ENCODE measurements at regions not wholly inside any gene's neighbourhood (a gene's known extent, or its start where the extent isn't known, plus 50 kb on each side); places are given as distances from the start of the nearest gene placed in this dataset.

- no peaks in the 10 kb centered on the region for H4K20me1 ChIP-seq (ENCODE audit: insufficient read depth)
- peak overlapping the region; percentile 58 for H3K4me2 ChIP-seq (ENCODE audit: unreplicated experiment)
- no peaks in the 10 kb centered on the region for H3K27me3 ChIP-seq (replicated peaks; ENCODE audit: insufficient read depth)
- H3K9ac ChIP-seq, result no peak overlapping the region
- peaks cover 31% of the 10 kb centered on the region for H3F3A ChIP-seq (ENCODE audit: insufficient read depth)
- in situ Hi-C loops (cut with MboI), result no loop called here
- H3K4me3 ChIP-seq, result no peak overlapping the region
- H3K36me3 ChIP-seq (ENCODE audit: low read depth), result no peaks in the 10 kb centered on the region
- H2AFZ ChIP-seq, result no peak overlapping the region
- no peaks in the 10 kb centered on the region for H3K9me3 ChIP-seq (ENCODE audit: low read depth)
- peak overlapping the region; percentile 31 for H3K27ac ChIP-seq
- H3K79me2 ChIP-seq (ENCODE audit: insufficient read depth), result no peaks in the 10 kb centered on the region
- no peak for TF ChIP-seq EZH2phosphoT487 (IDR thresholded peaks at IDR 0.05; ENCODE audit: insufficient read depth, low read depth)
- no peak for TF ChIP-seq EZH2 (IDR thresholded peaks at IDR 0.05; ENCODE audit: insufficient read depth, poor library complexity, severe bottlenecking)
- H3K4me1 ChIP-seq (ENCODE audit: insufficient read depth), result peaks cover 58% of the 10 kb centered on the region
- H3K9me2 ChIP-seq (ENCODE audit: insufficient read depth), result no peaks in the 10 kb centered on the region
- peak; percentile 81 for DNase-seq
These were observed 950.1 kb downstream of the FAT4 start for GRCh38 chr4:126264839-126265238.

GRCh38 chr4:126265888-126266287, 951.1 kb downstream of the FAT4 start:
- TF ChIP-seq EZH2phosphoT487 (IDR thresholded peaks at IDR 0.05; ENCODE audit: insufficient read depth, low read depth) (no peak), EZH2 (IDR thresholded peaks at IDR 0.05; ENCODE audit: insufficient read depth, poor library complexity, severe bottlenecking) (no peak)
- H4K20me1 ChIP-seq (ENCODE audit: insufficient read depth), result no peaks in the 10 kb centered on the region
- no peak overlapping the region for H3K4me3 ChIP-seq
- H3K36me3 ChIP-seq (ENCODE audit: low read depth), result no peaks in the 10 kb centered on the region
- no peaks in the 10 kb centered on the region for H3K79me2 ChIP-seq (ENCODE audit: insufficient read depth)
- in situ Hi-C loops (cut with MboI), result no loop called here
- H3K9me2 ChIP-seq (ENCODE audit: insufficient read depth), result no peaks in the 10 kb centered on the region
- no peak overlapping the region for H3K9ac ChIP-seq
- H3F3A ChIP-seq (ENCODE audit: insufficient read depth), result peaks cover 31% of the 10 kb centered on the region
- peaks cover 58% of the 10 kb centered on the region for H3K4me1 ChIP-seq (ENCODE audit: insufficient read depth)
- H3K27me3 ChIP-seq (replicated peaks; ENCODE audit: insufficient read depth), result no peaks in the 10 kb centered on the region
- peak; percentile 65 for DNase-seq
- peak overlapping the region; percentile 31; the same call in 1 of the 2 replicates for H3K27ac ChIP-seq
- H2AFZ ChIP-seq, result no peak overlapping the region
- H3K4me2 ChIP-seq (ENCODE audit: unreplicated experiment), result peak overlapping the region; percentile 58
- no peaks in the 10 kb centered on the region for H3K9me3 ChIP-seq (ENCODE audit: low read depth)

DNA sequence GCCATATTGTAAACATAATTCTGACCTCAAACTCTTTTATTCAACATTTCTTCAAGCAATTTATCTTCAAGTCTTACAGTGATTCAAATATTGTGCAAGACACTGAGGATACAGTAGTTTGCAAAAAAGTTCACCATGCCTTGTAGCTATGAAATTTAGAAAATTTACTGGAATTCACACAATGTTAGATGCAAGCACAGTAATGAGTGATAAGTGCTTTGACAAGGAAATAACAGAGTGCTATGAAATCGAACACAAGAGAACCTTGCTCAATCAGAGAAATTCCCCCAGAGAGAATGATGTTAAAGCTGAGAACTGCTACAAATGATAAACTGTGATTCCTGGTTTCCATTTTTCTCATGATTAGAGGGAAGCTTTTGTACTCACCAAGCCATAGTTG, 952.9 kb downstream of the FAT4 start:
- WGBS, 2 experiments (ENCODE audit: low coverage in 1 of 2, low lambda C conversion rate in 2 of 2, missing lambda C conversion rate in 2 of 2), result 0 to 3% methylated on average over 1 of the region's 1 CpG
- no peak for TF ChIP-seq EZH2phosphoT487 (IDR thresholded peaks at IDR 0.05; ENCODE audit: insufficient read depth, low read depth)
- no peak for TF ChIP-seq EZH2 (IDR thresholded peaks at IDR 0.05; ENCODE audit: insufficient read depth, poor library complexity, severe bottlenecking)
- peaks cover 31% of the 10 kb centered on the region for H3F3A ChIP-seq (ENCODE audit: insufficient read depth)
- no peak overlapping the region for H2AFZ ChIP-seq
- peak; percentile 61 for DNase-seq
- peaks cover 51% of the 10 kb centered on the region for H3K4me1 ChIP-seq (ENCODE audit: insufficient read depth)
- in situ Hi-C loops (cut with MboI), result no loop called here
- H3K4me2 ChIP-seq (ENCODE audit: unreplicated experiment), result peak overlapping the region; percentile 51
- peak overlapping the region; percentile 34; the same call in 1 of the 2 replicates for H3K9ac ChIP-seq
- no peaks in the 10 kb centered on the region for H3K27me3 ChIP-seq (replicated peaks; ENCODE audit: insufficient read depth)
- H3K36me3 ChIP-seq (ENCODE audit: low read depth), result no peaks in the 10 kb centered on the region
- no peaks in the 10 kb centered on the region for H3K79me2 ChIP-seq (ENCODE audit: insufficient read depth)
- no peaks in the 10 kb centered on the region for H3K9me2 ChIP-seq (ENCODE audit: insufficient read depth)
- H4K20me1 ChIP-seq (ENCODE audit: insufficient read depth), result no peaks in the 10 kb centered on the region
- H3K4me3 ChIP-seq, result no peak overlapping the region
- H3K27ac ChIP-seq, result peak overlapping the region; percentile 74
- H3K9me3 ChIP-seq (ENCODE audit: low read depth), result no peaks in the 10 kb centered on the region

- in situ Hi-C loops (cut with MboI), result no loop called here
- Histone ChIP-seq H3F3A (ENCODE audit: insufficient read depth) (peaks cover 31% of the 10 kb centered on the region), H3K4me2 (ENCODE audit: unreplicated experiment) (peak overlapping the region; percentile 51), H3K9me2 (ENCODE audit: insufficient read depth) (no peaks in the 10 kb centered on the region), H4K20me1 (ENCODE audit: insufficient read depth) (no peaks in the 10 kb centered on the region), H3K79me2 (ENCODE audit: insufficient read depth) (no peaks in the 10 kb centered on the region), H3K9me3 (ENCODE audit: low read depth) (no peaks in the 10 kb centered on the region), H3K4me1 (ENCODE audit: insufficient read depth) (peaks cover 48% of the 10 kb centered on the region), H3K4me3 (no peak overlapping the region), H3K27me3 (replicated peaks; ENCODE audit: insufficient read depth) (no peaks in the 10 kb centered on the region), H3K36me3 (ENCODE audit: low read depth) (no peaks in the 10 kb centered on the region), H3K9ac (peak overlapping the region; percentile 34), H3K27ac (peak overlapping the region; percentile 74), H2AFZ (no peak overlapping the region)
- TF ChIP-seq EZH2phosphoT487 (IDR thresholded peaks at IDR 0.05; ENCODE audit: insufficient read depth, low read depth) (no peak), EZH2 (IDR thresholded peaks at IDR 0.05; ENCODE audit: insufficient read depth, poor library complexity, severe bottlenecking) (no peak)
- peak; percentile 61 for DNase-seq
These were observed 953.4 kb downstream of the FAT4 start for GRCh38 chr4:126268106-126268505.

DNA sequence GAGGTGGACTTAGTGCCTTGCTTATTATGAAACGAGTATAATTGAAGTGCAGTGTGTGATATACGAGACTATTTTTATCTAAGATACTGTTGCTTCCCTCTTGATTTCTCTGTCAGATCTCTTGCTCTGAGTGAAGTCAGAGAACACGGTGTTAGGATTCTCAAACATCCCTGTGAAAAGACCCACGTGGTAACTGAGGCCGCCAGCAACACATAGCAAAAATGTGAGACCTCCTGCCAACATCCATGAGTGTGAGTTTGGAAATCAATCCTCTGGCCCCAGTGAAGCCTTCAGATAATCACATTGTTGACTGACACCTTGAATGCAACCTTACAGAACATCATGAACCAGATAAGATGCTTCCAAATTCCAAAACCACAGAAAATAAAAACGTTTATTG, 954.4 kb downstream of the FAT4 start:
- H3K4me2 ChIP-seq (ENCODE audit: unreplicated experiment), result no peak overlapping the region
- no peaks in the 10 kb centered on the region for H3K36me3 ChIP-seq (ENCODE audit: low read depth)
- H2AFZ ChIP-seq, result no peak overlapping the region
- H3K79me2 ChIP-seq (ENCODE audit: insufficient read depth), result no peaks in the 10 kb centered on the region
- DNase-seq, result peak; percentile 31
- H3K9me2 ChIP-seq (ENCODE audit: insufficient read depth), result no peaks in the 10 kb centered on the region
- TF ChIP-seq EZH2phosphoT487 (IDR thresholded peaks at IDR 0.05; ENCODE audit: insufficient read depth, low read depth) (no peak), EZH2 (IDR thresholded peaks at IDR 0.05; ENCODE audit: insufficient read depth, poor library complexity, severe bottlenecking) (no peak)
- no peak overlapping the region for H3K4me3 ChIP-seq
- H3K27ac ChIP-seq, result peak overlapping the region; percentile 74
- H3F3A ChIP-seq (ENCODE audit: insufficient read depth), result peaks cover 31% of the 10 kb centered on the region
- H3K4me1 ChIP-seq (ENCODE audit: insufficient read depth), result peaks cover 48% of the 10 kb centered on the region
- WGBS, 2 experiments (ENCODE audit: low coverage in 1 of 2, low lambda C conversion rate in 2 of 2, missing lambda C conversion rate in 2 of 2), result 55 to 72% methylated on average over 6 of the region's 6 CpGs
- H4K20me1 ChIP-seq (ENCODE audit: insufficient read depth), result no peaks in the 10 kb centered on the region
- no peak overlapping the region for H3K9ac ChIP-seq
- in situ Hi-C loops (cut with MboI), result no loop called here
- H3K9me3 ChIP-seq (ENCODE audit: low read depth), result no peaks in the 10 kb centered on the region
- no peaks in the 10 kb centered on the region for H3K27me3 ChIP-seq (replicated peaks; ENCODE audit: insufficient read depth)

All from GM23248 (cell line).